K562 (cell line): ENCODE measurements at regions not wholly inside any gene's neighbourhood (a gene's known extent, or its start where the extent isn't known, plus 50 kb on each side); places are given as distances from the start of the nearest gene placed in this dataset.

Source experiments
- ATAC-seq: fragments of 200-7000 bp; cut with Tn5 transposase; 3 replicates; pipeline ENCODE4 v1.9.1; 2020; ENCODE audit warnings: moderate library complexity
- BruUV-seq: library from RNA; stranded (reverse); fragments of 400-500 nt; replicated peaks from 2 replicates; lab custom pipeline; 2021; lab: Mats Ljungman, UMichigan
- CTCF ChIA-PET: fragments of 300-600 bp; formaldehyde crosslinking; extraction: SDS; loops from one replicate; lab custom pipeline; 2021; ENCODE audit warnings: low intra/inter-chr PET ratio; lab: Yijun Ruan, JAX
- POLR2A ChIA-PET: fragments of 300-600, 350-650 bp; sonication (Branson Sonifier 250); formaldehyde crosslinking; extraction: SDS; loops from one replicate; lab custom pipeline; 2021; ENCODE audit warnings: antibody characterized with exemption, inconsistent platforms; lab: Yijun Ruan, JAX
- DNase-seq, 4 experiments: peaks; one replicate each; pipeline versions ENCODE4 v3.0.0 to v3.0.0-alpha.2; 2011 to 2018; ENCODE audit warnings: low spot score in 3 of 4, mixed read lengths in 3 of 4; ENCODE audit errors: extremely low read depth in 1 of 4
- FAIRE-seq: peaks from 2 replicates; lab custom pipeline; 2011; peaks lifted over from hg19 to GRCh38; lab: Jason Lieb, UNC
- H2AFZ ChIP-seq: 2 replicates; pipeline ENCODE4 v1.6.0; 2011; ENCODE audit warnings: low read depth, low read length, control low read depth, inconsistent platforms
- H3K27ac ChIP-seq: fragments of 200-600 bp; 3 replicates; pipeline ENCODE4 v1.8.0; 2011; ENCODE audit warnings: low read depth, mild to moderate bottlenecking, control low read depth, inconsistent platforms, low read length, moderate library complexity, mixed read lengths; ENCODE audit errors: extremely low read depth
- H3K27me3 ChIP-seq, 2 experiments: fragments of 300-600 bp in 1 of 2; 2 replicates in 1 of 2; 3 replicates in 1 of 2; pipeline versions ENCODE4 v1.6.0 to v1.8.0; 2011; ENCODE audit warnings: inconsistent platforms in 2 of 2, low read length in 2 of 2, mild to moderate bottlenecking in 1 of 2, mixed read lengths in 1 of 2, moderate library complexity in 1 of 2; ENCODE audit not compliant: control insufficient read depth in 2 of 2, insufficient read depth in 2 of 2
- H3K36me3 ChIP-seq: fragments of 300-600 bp; 3 replicates; pipeline ENCODE4 v1.8.0; 2011; ENCODE audit warnings: mild to moderate bottlenecking, low read length, inconsistent platforms; ENCODE audit not compliant: control insufficient read depth, insufficient read depth
- H3K4me1 ChIP-seq, 2 experiments: fragments of 200-600 bp in 1 of 2; replicated peaks in 1 of 2; 2 replicates in 1 of 2; 3 replicates in 1 of 2; pipeline versions ENCODE4 v1.5.1 to v1.8.0; 2011; ENCODE audit warnings: inconsistent platforms in 2 of 2, low read length in 2 of 2, mild to moderate bottlenecking in 1 of 2, mixed read lengths in 1 of 2, moderate library complexity in 1 of 2; ENCODE audit not compliant: control insufficient read depth in 2 of 2, insufficient read depth in 2 of 2
- H3K4me2 ChIP-seq: 2 replicates; pipeline ENCODE4 v1.6.1; 2011; ENCODE audit warnings: low read length, control low read depth, inconsistent platforms, mixed read lengths; ENCODE audit not compliant: insufficient read depth
- H3K4me3 ChIP-seq: fragments of 200-600 bp; sonication (generic), shearing (Covaris generic); 2 replicates; pipeline ENCODE4 v1.5.1; 2016; ENCODE audit warnings: control low read depth, inconsistent platforms
- H3K79me2 ChIP-seq: fragments of 200-600 bp; 3 replicates; pipeline ENCODE4 v1.8.0; 2011; ENCODE audit warnings: low read length, inconsistent platforms; ENCODE audit not compliant: control insufficient read depth, insufficient read depth
- H3K9ac ChIP-seq, 2 experiments: 2 replicates each; pipeline versions ENCODE4 v1.6.0 to v1.6.1; 2011; ENCODE audit warnings: low read depth in 2 of 2, low read length in 2 of 2, control low read depth in 1 of 2, inconsistent platforms in 1 of 2, mild to moderate bottlenecking in 1 of 2, mixed read lengths in 1 of 2; ENCODE audit not compliant: insufficient read depth in 1 of 2
- H3K9me1 ChIP-seq: one replicate; pipeline ENCODE4 v1.6.0; 2011; ENCODE audit warnings: inconsistent platforms, mild to moderate bottlenecking, low read length, moderate library complexity; ENCODE audit not compliant: control insufficient read depth, insufficient read depth
- H3K9me3 ChIP-seq: replicated peaks from 2 replicates; pipeline ENCODE4 v1.5.1; 2011; ENCODE audit warnings: low read depth, low read length, inconsistent platforms; ENCODE audit not compliant: control insufficient read depth, insufficient read depth
- H4K20me1 ChIP-seq: replicated peaks from 2 replicates; pipeline ENCODE4 v1.6.1; 2011; ENCODE audit warnings: low read length, inconsistent platforms, mixed read lengths; ENCODE audit not compliant: control insufficient read depth, insufficient read depth
- ARID2 ChIP-seq: fragments of 450-650 bp; IDR thresholded peaks from 2 replicates; pipeline ENCODE4 v1.6.1; 2017; ENCODE audit warnings: antibody characterized with exemption, mild to moderate bottlenecking
- CREBBP ChIP-seq: IDR thresholded peaks from one replicate; pipeline ENCODE4 v1.6.1; 2012; ENCODE audit warnings: low read depth, mild to moderate bottlenecking, control low read depth, inconsistent platforms, low read length
- EWSR1 ChIP-seq: fragments of 450-650 bp; IDR thresholded peaks from 2 replicates; pipeline ENCODE4 v1.6.1; 2018; ENCODE audit warnings: borderline replicate concordance, mild to moderate bottlenecking, low read depth, moderate library complexity; ENCODE audit not compliant: partially characterized antibody
- FOXA3 ChIP-seq, 2 experiments: fragments of 450-650 bp in 1 of 2; sonication (generic) in 1 of 2; formaldehyde crosslinking; IDR thresholded peaks in 1 of 2; conservative IDR thresholded peaks in 1 of 2; 2 replicates each; pipeline versions ENCODE4 v1.4.0 to v1.8.0; 2020 to 2022; ENCODE audit warnings: mild to moderate bottlenecking in 2 of 2, missing genetic modification reagents in 1 of 2
- GTF2A2 ChIP-seq: IDR thresholded peaks from 2 replicates; pipeline ENCODE4 v1.6.1; 2016; ENCODE audit warnings: mild to moderate bottlenecking, missing genetic modification characterization, missing compliant biosample characterization
- HINFP ChIP-seq: fragments of 450-650 bp; conservative IDR thresholded peaks from 2 replicates; pipeline ENCODE4 v1.6.1; 2016; ENCODE audit warnings: missing genetic modification characterization, low read depth, mild to moderate bottlenecking, control low read depth, missing compliant biosample characterization
- HMGN3 ChIP-seq: IDR thresholded peaks from 2 replicates; pipeline ENCODE4 v1.6.1; 2011; ENCODE audit warnings: borderline replicate concordance, low read depth, mild to moderate bottlenecking, mixed read lengths, low read length; ENCODE audit not compliant: insufficient read length; ENCODE audit errors: extremely low read depth
- MBD1 ChIP-seq: fragments of 250-450 bp; sonication (Bioruptor Pico); IDR thresholded peaks from 2 replicates; pipeline ENCODE4 v1.8.0; 2022; ENCODE audit warnings: inconsistent platforms
- MTA1 ChIP-seq: fragments of 450-650 bp; IDR thresholded peaks from 2 replicates; pipeline ENCODE4 v1.6.1; 2017; ENCODE audit warnings: borderline replicate concordance
- RNF219 ChIP-seq: fragments of 250-450 bp; sonication (Bioruptor Pico); IDR thresholded peaks from 2 replicates; pipeline ENCODE4 v1.5.0; 2022; ENCODE audit warnings: mild to moderate bottlenecking
- SMARCC2 ChIP-seq: fragments of 450-650 bp; IDR thresholded peaks from 2 replicates; pipeline ENCODE4 v1.6.1; 2017; ENCODE audit warnings: antibody characterized with exemption, moderate library complexity, mild to moderate bottlenecking, low read depth
- ZBTB11 ChIP-seq, 3 experiments: fragments of 200-800 bp in 1 of 3; fragments of 250-450 bp in 1 of 3; fragments of 450-650 bp in 1 of 3; sonication (Bioruptor Pico) in 1 of 3; sonication (Bioruptor generic) in 1 of 3; formaldehyde crosslinking in 1 of 3; IDR thresholded peaks; 2 replicates each; pipeline versions ENCODE4 v1.6.1 to v1.8.0; 2016 to 2022; ENCODE audit warnings: mild to moderate bottlenecking in 2 of 3, missing genetic modification characterization in 2 of 3, missing compliant biosample characterization in 1 of 3, moderate library complexity in 1 of 3
- ZNF224 ChIP-seq: sonication (generic); formaldehyde crosslinking; IDR thresholded peaks from 2 replicates; pipeline ENCODE4 v1.8.0; 2022; ENCODE audit warnings: mild to moderate bottlenecking, missing genetic modification reagents
- WGBS: fragments of 100-300 bp; shearing (Covaris generic); methylation state at CpG from one replicate; pipeline ENCODE4 v1.1.6; 2016; ENCODE audit warnings: low coverage, mixed read lengths; ENCODE audit not compliant: insufficient coverage; ENCODE audit errors: missing lambda C conversion rate; 5-methylcytosine and 5-hydroxymethylcytosine counted together
- in situ Hi-C: fragments of 300-500 bp; cut with MboI; formaldehyde crosslinking; loops from 4 replicates; pipeline ENCODE4 v1.15.0; 2018; ENCODE audit warnings: inconsistent platforms, mixed read lengths
- intact Hi-C: fragments of 100-400 bp; cut with micrococcal nuclease; formaldehyde crosslinking; loops from 2 replicates; pipeline ENCODE4 v1.14.2; 2022

- no peaks in the 10 kb centered on the region for H3K36me3 ChIP-seq
- ATAC-seq (no peak), DNase-seq (no peak), FAIRE-seq (no peak)
- H3K9me3 ChIP-seq = no peaks in the 10 kb centered on the region
- intact Hi-C loops (no loop called here), in situ Hi-C loops (no loop called here)
- H3K27ac ChIP-seq = no peak overlapping the region
- H3K79me2 ChIP-seq = no peaks in the 10 kb centered on the region
- H3K4me3 ChIP-seq = no peak overlapping the region
- H4K20me1 ChIP-seq = no peaks in the 10 kb centered on the region
- no peak overlapping the region for H3K9ac ChIP-seq
- no peaks in the 10 kb centered on the region for H3K4me1 ChIP-seq
- CTCF ChIA-PET = no interaction called here
- BruUV-seq = no TSS peak
- no peaks in the 10 kb centered on the region for H3K9me1 ChIP-seq
- POLR2A ChIA-PET = no interaction called here
- no peak overlapping the region for H2AFZ ChIP-seq
- 0% methylated on average over 1 of the region's 1 CpG for WGBS
- no peak overlapping the region for H3K4me2 ChIP-seq
- no peaks in the 10 kb centered on the region for H3K27me3 ChIP-seq
- no peak for TF ChIP-seq HMGN3
- no peak for TF ChIP-seq GTF2A2
- no peak for TF ChIP-seq EWSR1
- no peak for TF ChIP-seq ZBTB11 (CRISPR knock-in tag; IDR thresholded peaks at IDR 0.05)
- TF ChIP-seq MTA1 = no peak
- no peak for TF ChIP-seq CREBBP
- TF ChIP-seq RNF219 (CRISPR knock-in tag) = no peak
- no peak for TF ChIP-seq ZNF224 (CRISPR knock-in tag)
- TF ChIP-seq MBD1 (CRISPR knock-in tag) = no peak
- TF ChIP-seq SMARCC2 = no peak
- TF ChIP-seq HINFP (tag) = no peak
- TF ChIP-seq FOXA3 (CRISPR knock-in tag; conservative IDR thresholded peaks at IDR 0.05 in 1 of 2, IDR thresholded peaks at IDR 0.05 in 1 of 2) = no peak
- TF ChIP-seq ARID2 = no peak
Measured at GRCh38 chr6:71457929-71458328, 169.3 kb downstream of the OGFRL1 start.
